D341Med (cell line): ENCODE measurements at regions not wholly inside any gene's neighbourhood (a gene's known extent, or its start where the extent isn't known, plus 50 kb on each side); places are given as distances from the start of the nearest gene placed in this dataset.
"Not testable (repeated sequence)": the region's sequence is repeated elsewhere in the genome, so short reads cannot be mapped to it uniquely, and the experiment has no call there.

Experiments used
- DNase-seq: peaks from one replicate; pipeline ENCODE4 v3.0.0; 2012; ENCODE audit warnings: low spot score

GRCh38 chr4:111031596-111031995, 408.7 kb upstream of the PITX2 start:
- no peak for DNase-seq

- DNase-seq, result no peak
These were observed 414.9 kb upstream of the PITX2 start for GRCh38 chr4:111037591-111038360.

GRCh38 chr4:111040904-111041303, 418.0 kb upstream of the PITX2 start:
- DNase-seq, result no peak

- no peak for DNase-seq
These were observed 420.4 kb upstream of the PITX2 start for GRCh38 chr4:111043286-111043685.

- DNase-seq, result no peak
These were observed 423.1 kb upstream of the PITX2 start for GRCh38 chr4:111045992-111046391.

- DNase-seq, result no peak
These were observed 423.9 kb upstream of the PITX2 start for GRCh38 chr4:111046811-111047210.

GRCh38 chr4:111048316-111048715, 425.4 kb upstream of the PITX2 start:
- DNase-seq, result no peak

GRCh38 chr4:111064342-111064993, 441.6 kb upstream of the PITX2 start:
- DNase-seq, result no peak

GRCh38 chr4:111066001-111066400, 443.1 kb upstream of the PITX2 start:
- no peak for DNase-seq

GRCh38 chr4:111066447-111066846, 443.6 kb upstream of the PITX2 start:
- no peak for DNase-seq

GRCh38 chr4:111066887-111067286, 444.0 kb upstream of the PITX2 start:
- DNase-seq, result no peak

GRCh38 chr4:111068883-111069282, 446.0 kb upstream of the PITX2 start:
- DNase-seq, result no peak

- DNase-seq, result no peak
These were observed 447.5 kb upstream of the PITX2 start for GRCh38 chr4:111070390-111070789.

- no peak for DNase-seq
These were observed 451.7 kb upstream of the PITX2 start for GRCh38 chr4:111074523-111075114.

GRCh38 chr4:111076299-111076698, 453.4 kb upstream of the PITX2 start:
- not testable (repeated sequence) for DNase-seq

GRCh38 chr4:111108153-111108552, 485.3 kb upstream of the PITX2 start:
- DNase-seq, result no peak

GRCh38 chr4:111113591-111113990, 490.7 kb upstream of the PITX2 start:
- no peak for DNase-seq

GRCh38 chr4:111115881-111116280, 493.0 kb upstream of the PITX2 start:
- peak; percentile 58 for DNase-seq

GRCh38 chr4:111120191-111120590, 497.3 kb upstream of the PITX2 start:
- DNase-seq, result no peak

GRCh38 chr4:111126340-111126739, 503.5 kb upstream of the PITX2 start:
- no peak for DNase-seq

- DNase-seq, result no peak
These were observed 505.0 kb upstream of the PITX2 start for GRCh38 chr4:111127841-111128240.

- DNase-seq, result no peak
These were observed 505.4 kb upstream of the PITX2 start for GRCh38 chr4:111128327-111128726.

- DNase-seq, result no peak
These were observed 513.6 kb upstream of the PITX2 start for GRCh38 chr4:111136438-111136837.
